Brain pericyte (primary cell): ENCODE measurements at regions not wholly inside any gene's neighbourhood (a gene's known extent, or its start where the extent isn't known, plus 50 kb on each side); places are given as distances from the start of the nearest gene placed in this dataset.
"Not testable (repeated sequence)": the region's sequence is repeated elsewhere in the genome, so short reads cannot be mapped to it uniquely, and the experiment has no call there.

ENCODE experiments used
- DNase-seq: peaks from one replicate; pipeline ENCODE4 v3.0.0-alpha.2; 2012; ENCODE audit warnings: low read depth, low spot score

DNA sequence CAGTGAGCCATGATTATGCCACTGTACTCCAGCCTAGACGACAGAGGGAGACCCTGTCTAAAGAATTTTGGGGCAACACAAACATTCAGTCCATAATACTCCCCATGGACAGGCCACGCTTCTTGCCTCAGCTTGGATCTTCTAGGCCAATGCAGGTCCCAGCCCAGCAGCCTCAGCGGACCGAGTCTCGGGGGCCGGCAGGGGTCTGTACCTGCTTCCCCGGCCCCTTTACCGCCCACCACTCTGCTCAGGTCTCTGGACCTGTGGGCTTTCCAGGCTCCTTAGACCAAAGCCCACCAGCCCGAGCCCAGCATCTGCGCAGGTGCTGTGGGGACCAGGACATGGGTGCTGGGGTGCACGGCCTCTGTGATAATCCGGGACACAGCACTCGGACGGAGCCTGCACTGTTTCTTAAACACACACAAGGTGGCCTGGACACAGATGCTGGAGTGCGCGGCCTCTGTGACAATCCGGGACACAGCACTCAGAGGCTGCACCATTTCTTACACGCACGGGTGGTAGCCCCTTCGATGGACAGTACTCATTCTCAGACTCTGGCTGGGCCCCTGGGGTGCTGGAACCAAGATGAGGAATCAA lies 62.1 kb upstream of the GPC1 start:
- DNase-seq, result no peak

- DNase-seq, result no peak
Measured at GRCh38 chr2:240374085-240374907, 61.2 kb upstream of the GPC1 start.

GRCh38 chr2:240375024-240375645 lies 60.3 kb upstream of the GPC1 start:
- no peak for DNase-seq

DNA sequence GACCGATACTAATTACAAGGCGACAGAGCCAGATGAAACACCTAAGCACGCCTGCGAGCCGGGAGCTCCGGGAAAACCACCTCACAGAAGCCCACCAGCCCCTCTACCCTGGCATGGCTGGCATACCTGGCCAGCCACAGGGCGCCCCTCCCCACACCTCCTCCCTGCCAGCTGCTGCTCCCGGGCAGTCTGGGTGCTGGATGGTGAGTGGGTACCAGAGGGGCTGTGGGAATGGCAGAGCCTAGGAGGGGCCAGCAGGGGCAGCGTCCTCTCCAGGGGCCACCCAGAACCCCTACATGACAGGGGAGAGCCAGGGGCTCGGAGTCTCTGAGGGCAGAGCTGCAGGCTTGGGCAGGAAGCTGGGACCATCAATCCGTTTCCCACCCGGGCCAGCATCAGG lies 58.7 kb upstream of the GPC1 start:
- no peak for DNase-seq

DNA sequence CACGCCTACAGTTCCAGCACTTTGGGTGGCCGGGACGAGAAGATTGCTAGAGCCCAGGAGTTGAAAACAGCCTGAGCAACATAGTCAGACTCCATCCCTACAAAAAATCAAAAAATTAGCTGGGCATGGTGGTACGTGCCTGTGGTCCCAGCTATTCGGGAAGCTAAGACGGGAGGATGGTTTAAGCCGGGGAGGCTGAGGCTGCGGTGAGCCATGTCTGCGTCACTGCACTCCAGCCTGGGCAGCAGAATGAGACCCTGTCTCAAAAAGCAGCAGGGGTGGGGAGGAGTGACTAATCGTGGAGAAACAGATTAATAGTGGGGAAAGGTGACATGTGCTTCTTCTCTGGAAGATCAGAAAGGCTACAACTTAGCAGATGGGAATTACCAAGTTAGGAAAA lies 58.1 kb upstream of the GPC1 start:
- DNase-seq, result no peak

GRCh38 chr2:240379089-240379636 lies 56.3 kb upstream of the GPC1 start:
- no peak for DNase-seq

DNA sequence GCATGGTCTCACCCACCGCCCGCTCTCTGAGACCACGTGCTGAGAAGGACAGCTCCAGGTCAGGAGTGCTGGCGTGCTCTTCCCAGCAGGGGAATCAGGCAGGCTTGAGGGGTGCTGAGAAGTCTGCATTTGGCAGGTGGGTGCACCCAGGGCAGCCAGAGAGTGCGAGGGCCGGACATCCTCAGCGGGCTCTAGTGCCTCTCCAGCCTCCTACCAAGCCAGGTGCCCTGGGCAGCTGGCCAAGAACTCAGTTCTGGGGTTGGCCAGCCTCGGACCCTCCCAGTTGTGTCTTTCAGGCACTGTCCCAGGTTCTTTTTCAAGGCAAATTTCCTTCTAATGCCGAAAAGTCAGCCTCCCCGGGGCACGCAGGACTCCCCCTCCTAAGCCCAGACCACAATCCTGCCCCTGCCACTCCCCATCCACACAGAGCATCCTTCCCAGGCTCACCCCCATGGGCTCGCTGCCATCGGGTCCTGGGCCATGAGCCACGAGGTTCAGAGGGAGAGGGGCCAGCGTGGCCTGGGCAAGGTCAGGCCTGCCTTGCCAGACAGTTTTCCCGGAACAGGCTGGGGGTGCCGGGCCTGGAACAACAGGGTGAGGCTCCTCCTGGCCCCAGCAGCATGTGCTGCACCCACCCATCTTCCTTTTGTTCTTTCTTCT lies 52.2 kb upstream of the GPC1 start:
- no peak for DNase-seq

- DNase-seq, result no peak
Measured at GRCh38 chr2:240383871-240384700, 51.4 kb upstream of the GPC1 start.

DNA sequence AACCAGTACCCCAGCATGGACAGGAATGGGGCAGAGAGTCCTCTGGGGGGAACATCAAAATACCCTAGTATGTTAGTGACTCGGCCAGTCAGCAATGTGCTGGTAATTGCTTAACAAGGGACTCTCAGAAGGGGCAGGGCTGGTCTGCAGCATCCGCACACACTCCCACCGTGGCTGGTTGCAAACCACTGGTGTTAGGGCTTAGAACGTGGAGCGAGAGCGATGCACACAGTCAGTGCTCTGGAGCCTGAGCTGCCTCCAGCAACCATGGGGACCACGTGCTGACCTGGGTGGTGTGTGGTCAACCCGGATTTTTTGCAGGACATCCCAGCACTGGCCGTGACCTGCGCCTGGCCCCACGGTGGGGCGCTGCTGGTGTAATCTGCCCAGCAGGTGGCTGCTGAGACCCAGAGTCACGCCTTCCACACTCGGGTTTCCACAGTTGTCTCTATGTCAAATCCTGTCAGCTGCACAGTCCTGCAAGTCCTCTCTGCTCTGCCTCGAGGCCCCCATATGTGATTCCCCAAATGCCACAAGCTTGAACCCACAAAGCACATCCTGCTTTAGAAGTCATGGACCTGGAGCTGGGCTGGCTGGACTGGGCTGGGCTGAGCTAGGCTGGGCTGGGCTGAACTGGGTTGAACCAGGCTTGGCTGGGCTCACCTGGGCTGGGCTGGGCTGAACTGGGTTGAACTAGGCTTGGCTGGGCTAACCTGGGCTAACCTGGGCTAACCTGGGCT lies 50.6 kb upstream of the GPC1 start:
- DNase-seq, result no peak

DNA sequence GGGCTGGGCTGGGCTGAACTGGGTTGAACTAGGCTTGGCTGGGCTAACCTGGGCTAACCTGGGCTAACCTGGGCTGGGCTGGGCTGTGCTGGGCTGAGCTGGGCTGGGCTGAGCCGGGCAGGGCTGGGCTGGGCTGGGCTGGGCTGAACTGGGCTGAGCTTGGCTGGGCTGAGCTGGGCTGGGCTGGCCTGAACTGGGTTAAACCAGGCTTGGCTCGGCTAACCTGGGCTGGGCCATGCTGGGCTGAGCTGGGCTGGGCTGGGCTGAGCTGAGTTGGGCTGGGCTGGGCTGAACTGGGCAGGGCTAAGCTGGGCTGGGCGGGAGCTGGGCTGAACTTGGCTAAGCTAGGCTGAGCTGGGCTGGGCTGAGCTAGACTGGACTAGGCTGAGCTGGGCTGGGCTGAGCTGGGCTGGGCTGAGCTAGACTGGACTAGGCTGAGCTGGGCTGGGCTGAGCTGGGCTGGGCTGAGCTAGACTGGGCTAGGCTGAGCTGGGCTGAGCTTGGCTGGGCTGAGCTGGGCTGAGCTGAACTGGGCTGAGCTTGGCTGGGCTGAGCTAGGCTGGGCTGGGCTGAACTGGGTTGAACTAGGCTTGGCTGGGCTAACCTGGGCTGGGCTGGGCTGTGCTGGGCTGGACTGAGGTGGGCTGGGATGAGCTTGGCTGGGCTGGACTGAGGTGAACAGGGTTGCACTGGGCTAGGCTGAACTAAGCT lies 49.9 kb upstream of the GPC1 start:
- not testable (repeated sequence) for DNase-seq
